Cardiac muscle cell (in vitro differentiated cells and primary cell): ENCODE measurements at regions not wholly inside any gene's neighbourhood (a gene's known extent, or its start where the extent isn't known, plus 50 kb on each side); places are given as distances from the start of the nearest gene placed in this dataset.

Experiments
- DNase-seq, 2 donors: peaks; one replicate each; pipeline versions ENCODE4 v3.0.0 to v3.0.0-alpha.2; 2010 to 2017; ENCODE audit warnings: low read depth in 1 of 2, low spot score in 1 of 2
- H3K27ac ChIP-seq: fragments of 200-600 bp; sonication (generic); 2 replicates; pipeline ENCODE4 v1.5.1; 2016
- H3K27me3 ChIP-seq: fragments of 200-600 bp; sonication (generic); 2 replicates; pipeline ENCODE4 v1.6.0; 2016; ENCODE audit warnings: control low read depth
- H3K36me3 ChIP-seq: fragments of 200-600 bp; sonication (generic); 2 replicates; pipeline ENCODE4 v1.5.1; 2016; ENCODE audit warnings: control low read depth
- H3K4me1 ChIP-seq: fragments of 200-600 bp; sonication (generic); 2 replicates; pipeline ENCODE4 v1.8.1; 2017; ENCODE audit warnings: low read depth, mild to moderate bottlenecking, mixed run types
- H3K4me3 ChIP-seq: fragments of 200-600 bp; sonication (generic); 2 replicates; pipeline ENCODE4 v1.5.1; 2016; ENCODE audit warnings: mild to moderate bottlenecking
- H3K9me3 ChIP-seq: fragments of 200-600 bp; sonication (generic); 2 replicates; pipeline ENCODE4 v1.5.1; 2017; ENCODE audit warnings: low read depth, mild to moderate bottlenecking, control low read depth
- CTCF ChIP-seq: IDR thresholded peaks from 2 replicates; pipeline ENCODE4 v1.5.1; 2012; ENCODE audit warnings: low read depth, mild to moderate bottlenecking, low read length

- no peak for DNase-seq
- H3K4me3 ChIP-seq: no peak overlapping the region
- H3K27me3 ChIP-seq: no peaks in the 10 kb centered on the region
Observed at GRCh38 chr11:109165035-109165434, 257.0 kb upstream of the C11orf87 start.

GRCh38 chr11:109166441-109166840, 255.5 kb upstream of the C11orf87 start:
- TF ChIP-seq CTCF: no peak
- no peaks in the 10 kb centered on the region for H3K36me3 ChIP-seq

More at GRCh38 chr11:109165035-109165434, 257.0 kb upstream of the C11orf87 start:
- Histone ChIP-seq H3K4me1 (no peaks in the 10 kb centered on the region), H3K36me3 (no peaks in the 10 kb centered on the region), H3K27ac (no peak overlapping the region), H3K9me3 (no peaks in the 10 kb centered on the region)
- TF ChIP-seq CTCF: no peak

GRCh38 chr11:109173504-109173903, 248.5 kb upstream of the C11orf87 start:
- no peaks in the 10 kb centered on the region for H3K27me3 ChIP-seq
- TF ChIP-seq CTCF: no peak
- H3K36me3 ChIP-seq: no peaks in the 10 kb centered on the region
- no peak for DNase-seq
- no peaks in the 10 kb centered on the region for H3K4me1 ChIP-seq
- no peak overlapping the region for H3K27ac ChIP-seq
- no peaks in the 10 kb centered on the region for H3K9me3 ChIP-seq
- no peak overlapping the region for H3K4me3 ChIP-seq

More at GRCh38 chr11:109166441-109166840, 255.5 kb upstream of the C11orf87 start:
- no peak for DNase-seq
- no peak overlapping the region for H3K27ac ChIP-seq
- H3K4me1 ChIP-seq: no peaks in the 10 kb centered on the region
- H3K4me3 ChIP-seq: no peak overlapping the region
- no peaks in the 10 kb centered on the region for H3K9me3 ChIP-seq
- H3K27me3 ChIP-seq: no peaks in the 10 kb centered on the region

GRCh38 chr11:109184376-109184775, 237.6 kb upstream of the C11orf87 start:
- no peak for TF ChIP-seq CTCF
- no peak overlapping the region for H3K27ac ChIP-seq
- DNase-seq: no peak
- no peaks in the 10 kb centered on the region for H3K4me1 ChIP-seq
- no peaks in the 10 kb centered on the region for H3K36me3 ChIP-seq
- H3K4me3 ChIP-seq: no peak overlapping the region
- H3K9me3 ChIP-seq: no peaks in the 10 kb centered on the region
- H3K27me3 ChIP-seq: no peaks in the 10 kb centered on the region

GRCh38 chr11:109192864-109193263, 229.1 kb upstream of the C11orf87 start:
- no peaks in the 10 kb centered on the region for H3K4me1 ChIP-seq
- H3K27me3 ChIP-seq: no peaks in the 10 kb centered on the region
- DNase-seq: no peak
- no peak overlapping the region for H3K27ac ChIP-seq
- H3K9me3 ChIP-seq: no peaks in the 10 kb centered on the region
- no peak for TF ChIP-seq CTCF
- H3K4me3 ChIP-seq: no peak overlapping the region
- H3K36me3 ChIP-seq: no peaks in the 10 kb centered on the region

- DNase-seq: no peak
- Histone ChIP-seq H3K27ac (no peak overlapping the region), H3K27me3 (no peaks in the 10 kb centered on the region), H3K36me3 (no peaks in the 10 kb centered on the region), H3K9me3 (no peaks in the 10 kb centered on the region), H3K4me1 (no peaks in the 10 kb centered on the region), H3K4me3 (no peak overlapping the region)
- no peak for TF ChIP-seq CTCF
Observed at GRCh38 chr11:109193880-109194279, 228.1 kb upstream of the C11orf87 start.
